ENCODE measurements at regions not wholly inside any gene's neighbourhood (a gene's known extent, or its start where the extent isn't known, plus 50 kb on each side); places are given as distances from the start of the nearest gene placed in this dataset.
"Not testable (repeated sequence)": the region's sequence is repeated elsewhere in the genome, so short reads cannot be mapped to it uniquely, and the experiment has no call there.

DNA sequence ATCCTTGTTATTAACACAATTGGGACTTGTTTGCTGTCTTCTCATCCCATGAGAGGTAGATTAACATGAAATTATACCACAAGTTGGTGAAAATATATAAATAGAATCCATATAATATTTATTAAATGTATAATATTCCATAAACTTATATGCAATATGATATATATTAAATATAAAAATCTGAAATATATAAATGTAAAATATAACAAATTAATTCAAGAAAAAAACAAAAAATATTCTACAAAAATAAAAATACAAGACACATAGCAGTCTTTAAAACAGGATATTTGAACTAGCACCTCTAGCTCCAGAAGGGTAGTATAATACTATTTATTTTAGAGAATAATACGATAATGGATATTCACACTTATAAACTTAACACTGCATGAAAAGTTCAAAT, 603.3 kb upstream of the FLRT2 start:
- in situ Hi-C loops (cut with HindIII; ENCODE audit: low pct_unique_long_range_greater_than_20kb, low sequenced_read_pairs): no loop called here
- DNase-seq (ENCODE audit: low read depth in 1 of 2, low spot score in 1 of 2): no peak
- no peak for TF ChIP-seq JUND (IDR thresholded peaks at IDR 0.05; ENCODE audit: low read depth)

DNA sequence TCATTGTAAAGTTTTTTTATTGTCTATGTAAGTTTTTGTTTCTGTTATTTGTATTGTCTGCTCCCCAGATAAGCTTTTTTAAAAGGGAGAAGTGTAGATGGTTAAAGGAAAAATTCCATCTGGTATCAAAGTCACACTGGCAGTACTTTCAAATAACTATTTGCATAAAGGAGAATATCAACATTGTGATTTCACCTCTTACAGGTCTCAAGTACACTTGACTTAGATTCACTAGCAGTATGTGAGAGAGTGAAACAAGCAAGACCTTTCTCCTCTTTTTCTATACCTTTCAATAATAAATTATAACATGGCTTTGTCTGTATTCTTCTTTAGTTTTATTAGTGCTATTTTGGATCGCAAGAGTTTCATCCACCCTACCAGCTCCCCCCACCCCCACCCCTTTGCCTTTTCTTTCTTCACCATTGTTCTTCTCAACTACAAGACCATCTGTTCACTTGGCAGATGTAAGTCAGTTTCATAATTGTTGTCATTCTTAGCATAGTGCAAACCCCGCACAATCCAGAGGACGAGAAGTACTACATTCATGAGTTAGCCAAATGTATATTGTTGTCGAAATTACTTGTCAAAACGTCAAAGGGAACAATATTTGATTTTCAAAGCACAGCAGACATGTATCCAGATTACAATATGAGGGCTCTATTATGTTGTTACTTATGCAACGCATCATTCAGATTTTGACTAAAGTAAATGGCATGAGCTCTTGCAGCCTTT, 602.7 kb upstream of the FLRT2 start:
- TF ChIP-seq JUND (IDR thresholded peaks at IDR 0.05; ENCODE audit: low read depth): no peak
- in situ Hi-C loops (cut with HindIII; ENCODE audit: low pct_unique_long_range_greater_than_20kb, low sequenced_read_pairs): no loop called here
- no peak for DNase-seq (ENCODE audit: low read depth in 1 of 2, low spot score in 1 of 2)

DNA sequence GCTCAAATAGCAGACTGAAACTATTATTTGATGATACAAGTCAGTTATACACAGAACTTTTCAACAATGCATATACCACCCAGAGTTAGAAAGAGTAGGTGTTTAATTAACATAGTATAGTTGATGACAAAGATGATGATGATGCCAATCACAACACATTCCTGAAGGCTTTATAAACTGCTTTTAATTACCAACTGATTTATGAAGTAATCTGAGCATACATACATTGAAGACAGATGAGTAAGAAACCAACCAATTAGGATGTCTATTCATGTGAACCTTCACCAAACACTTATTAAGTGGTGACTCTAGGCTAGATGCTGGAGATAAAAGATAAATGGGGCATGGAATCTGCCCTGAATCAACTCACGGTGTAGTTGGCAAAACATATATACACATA, 600.9 kb upstream of the FLRT2 start:
- in situ Hi-C loops (cut with HindIII; ENCODE audit: low pct_unique_long_range_greater_than_20kb, low sequenced_read_pairs): no loop called here
- DNase-seq (ENCODE audit: low read depth in 1 of 2, low spot score in 1 of 2): no peak
- no peak for TF ChIP-seq JUND (IDR thresholded peaks at IDR 0.05; ENCODE audit: low read depth)

DNA sequence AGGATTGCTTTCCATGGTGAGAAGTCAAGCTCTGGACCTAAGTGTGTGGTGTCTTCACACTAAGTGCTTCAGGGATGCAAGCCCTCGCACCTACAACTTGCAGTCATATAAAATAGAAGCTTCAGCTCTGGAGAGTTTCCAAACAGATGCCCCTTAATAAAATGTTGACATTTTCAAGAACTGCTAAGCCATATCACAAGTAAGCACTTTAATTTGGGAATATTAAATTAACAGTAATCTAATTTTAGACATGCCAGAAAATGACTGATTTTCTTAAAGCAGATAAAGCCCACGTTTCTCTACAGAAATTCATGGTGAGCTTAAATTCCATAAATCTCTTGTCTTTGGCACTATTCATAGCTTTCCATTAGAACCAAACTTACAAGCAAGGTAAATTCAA, 600.1 kb upstream of the FLRT2 start:
- no peak for TF ChIP-seq JUND (IDR thresholded peaks at IDR 0.05; ENCODE audit: low read depth)
- no peak for DNase-seq (ENCODE audit: low read depth in 1 of 2, low spot score in 1 of 2)
- in situ Hi-C loops (cut with HindIII; ENCODE audit: low pct_unique_long_range_greater_than_20kb, low sequenced_read_pairs): no loop called here

DNA sequence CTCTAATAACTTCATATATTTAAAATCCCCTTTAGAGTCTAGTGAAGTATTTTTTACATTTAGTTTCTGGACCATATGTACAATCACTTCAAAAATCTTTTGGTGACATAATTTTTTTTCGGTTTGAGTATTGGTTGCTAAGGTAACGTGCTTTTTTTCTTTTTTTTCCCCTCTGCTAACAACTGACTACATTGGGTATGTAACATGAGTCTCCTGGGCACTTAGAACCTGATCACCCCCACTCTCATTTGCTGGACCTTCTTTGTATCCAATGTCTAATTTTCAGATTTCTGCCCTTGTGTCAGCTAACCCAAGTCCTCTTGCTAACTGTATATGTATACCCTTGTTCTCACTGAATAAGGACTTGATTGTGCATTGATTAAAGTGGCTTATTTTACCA, 592.9 kb upstream of the FLRT2 start:
- no peak for TF ChIP-seq JUND (IDR thresholded peaks at IDR 0.05; ENCODE audit: low read depth)
- in situ Hi-C loops (cut with HindIII; ENCODE audit: low pct_unique_long_range_greater_than_20kb, low sequenced_read_pairs): no loop called here
- DNase-seq (ENCODE audit: low read depth in 1 of 2, low spot score in 1 of 2): no peak

DNA sequence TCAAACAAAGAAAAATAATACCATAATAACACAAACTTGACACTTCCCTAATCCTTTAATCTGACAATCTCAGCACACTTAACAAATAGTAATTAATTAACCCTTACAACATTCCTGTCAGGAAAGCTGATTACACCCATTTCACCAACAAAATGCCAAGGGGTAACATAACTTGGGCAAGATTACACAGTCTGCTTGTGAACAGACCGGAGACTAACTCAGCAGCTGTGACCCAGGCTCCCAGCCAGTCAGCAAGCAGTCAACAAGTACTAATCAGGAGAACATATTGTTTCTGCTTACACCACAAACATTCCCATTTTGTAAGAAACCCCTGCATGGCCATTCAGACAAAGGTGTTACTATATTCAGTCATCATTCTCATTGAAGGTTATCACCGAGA, 592.5 kb upstream of the FLRT2 start:
- in situ Hi-C loops (cut with HindIII; ENCODE audit: low pct_unique_long_range_greater_than_20kb, low sequenced_read_pairs): no loop called here
- no peak for DNase-seq (ENCODE audit: low read depth in 1 of 2, low spot score in 1 of 2)
- TF ChIP-seq JUND (IDR thresholded peaks at IDR 0.05; ENCODE audit: low read depth): no peak

DNA sequence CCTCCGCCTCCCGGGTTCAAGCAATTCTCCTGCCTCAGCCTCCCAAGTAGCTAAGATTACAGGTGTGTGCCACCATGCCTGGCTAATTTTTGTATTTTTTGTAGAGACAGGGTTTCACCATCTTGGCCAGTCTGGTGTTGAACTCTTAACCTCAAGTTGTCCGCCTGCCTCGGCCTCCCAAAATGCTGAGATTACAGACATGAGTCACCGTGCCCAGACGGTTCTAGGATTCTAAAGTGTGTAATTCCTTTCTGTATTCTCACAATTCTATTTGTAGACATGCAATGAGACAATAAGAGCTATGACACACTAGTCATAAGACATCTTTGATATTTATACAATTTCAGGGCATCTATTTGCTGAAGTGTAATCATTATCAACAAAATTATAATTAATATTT, 585.0 kb upstream of the FLRT2 start:
- in situ Hi-C loops (cut with HindIII; ENCODE audit: low pct_unique_long_range_greater_than_20kb, low sequenced_read_pairs); DNase-seq (ENCODE audit: low read depth in 1 of 2, low spot score in 1 of 2): not testable (repeated sequence)

DNA sequence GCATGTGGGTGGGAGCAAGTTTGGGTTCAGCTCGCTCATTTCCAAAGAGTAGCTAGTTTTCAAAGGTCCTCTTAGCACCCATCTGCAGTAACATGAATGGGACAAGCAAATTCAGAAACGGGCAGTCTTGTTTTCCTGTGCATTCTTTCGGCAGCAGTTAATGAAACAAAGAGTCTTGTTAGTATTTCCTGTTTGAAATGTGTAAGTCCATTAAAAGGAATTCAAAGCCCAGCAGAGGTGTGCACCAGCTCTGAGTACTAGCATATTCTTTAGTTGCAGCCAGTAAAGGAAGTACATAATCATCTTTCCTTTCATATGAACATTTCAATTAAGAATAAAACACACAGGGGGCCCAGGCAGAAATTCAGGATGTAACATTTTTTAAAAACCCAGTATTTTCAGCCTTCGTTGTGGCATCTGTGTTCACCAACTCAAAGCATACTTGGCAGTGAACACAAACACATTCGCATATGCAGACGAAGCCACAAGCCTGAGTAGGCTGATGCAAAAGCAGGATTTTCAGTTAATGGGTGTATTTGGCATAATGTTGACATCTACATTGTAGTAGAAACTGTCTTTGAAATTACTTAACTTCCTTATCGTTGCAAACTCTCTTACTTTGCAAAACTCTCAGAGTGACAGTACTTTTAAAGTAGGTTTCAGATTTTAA, 570.0 kb upstream of the FLRT2 start:
- TF ChIP-seq JUND (IDR thresholded peaks at IDR 0.05; ENCODE audit: low read depth): no peak
- in situ Hi-C loops (cut with HindIII; ENCODE audit: low pct_unique_long_range_greater_than_20kb, low sequenced_read_pairs): no loop called here
- DNase-seq (ENCODE audit: low read depth in 1 of 2, low spot score in 1 of 2): no peak

DNA sequence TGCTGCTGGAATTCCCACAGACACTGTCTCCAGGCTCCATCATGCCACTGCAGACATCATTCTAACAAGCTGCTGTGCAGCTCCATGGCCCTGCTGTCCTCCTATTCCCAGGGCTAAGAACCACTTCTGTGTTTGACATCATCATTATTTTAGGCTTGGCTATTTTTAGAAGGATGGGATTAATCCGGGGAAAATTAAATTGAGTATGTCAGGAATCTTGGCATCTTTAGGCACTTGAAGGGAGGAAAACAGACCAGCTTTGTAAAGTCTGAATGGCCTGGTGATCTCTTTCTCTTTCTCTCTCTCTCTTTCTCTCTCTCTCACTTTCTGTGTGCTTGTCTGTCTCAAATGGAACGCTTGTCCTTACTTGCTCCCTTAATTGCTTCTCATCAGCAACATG, 568.3 kb upstream of the FLRT2 start:
- no peak for TF ChIP-seq JUND (IDR thresholded peaks at IDR 0.05; ENCODE audit: low read depth)
- no peak for DNase-seq (ENCODE audit: low read depth in 1 of 2, low spot score in 1 of 2)
- in situ Hi-C loops (cut with HindIII; ENCODE audit: low pct_unique_long_range_greater_than_20kb, low sequenced_read_pairs): no loop called here

DNA sequence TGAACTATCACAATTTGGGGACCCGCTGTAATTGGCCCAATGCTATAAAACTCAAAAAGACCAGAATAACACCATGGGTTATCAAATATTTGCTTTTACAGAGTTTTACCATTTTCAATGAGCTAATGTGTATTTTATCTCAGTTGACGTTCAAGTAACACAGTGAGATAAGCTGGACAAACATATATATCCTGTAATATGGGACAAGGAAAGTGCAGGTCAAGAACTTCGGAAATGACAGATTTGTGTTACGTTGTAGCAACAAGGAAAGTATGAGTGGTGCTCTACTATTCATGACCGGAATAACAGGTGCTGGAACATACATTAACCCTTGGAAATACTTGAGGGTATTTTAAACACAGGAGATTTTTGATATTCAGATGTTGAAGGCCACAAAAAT, 566.4 kb upstream of the FLRT2 start:
- TF ChIP-seq JUND (IDR thresholded peaks at IDR 0.05; ENCODE audit: low read depth): no peak
- no peak for DNase-seq (ENCODE audit: low read depth in 1 of 2, low spot score in 1 of 2)
- in situ Hi-C loops (cut with HindIII; ENCODE audit: low pct_unique_long_range_greater_than_20kb, low sequenced_read_pairs): no loop called here

DNA sequence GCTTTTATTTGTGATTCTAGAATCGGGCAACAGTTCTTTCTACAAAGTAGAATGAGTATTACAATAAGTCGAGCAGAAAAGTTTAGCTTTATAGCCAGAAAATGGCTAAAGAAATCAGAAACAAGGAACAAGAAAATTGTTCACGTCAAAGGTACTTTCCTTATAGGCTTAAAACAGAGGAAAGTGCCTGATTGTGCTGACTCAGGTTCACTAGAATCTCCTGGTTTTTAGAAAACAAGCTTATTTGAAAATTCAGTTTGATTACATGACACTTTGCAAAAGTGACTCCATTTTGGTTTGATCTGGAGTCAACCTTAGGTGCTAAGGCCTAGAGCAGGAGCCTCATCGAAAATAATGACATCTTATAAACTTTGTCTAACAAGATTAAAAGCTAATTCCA, 564.7 kb upstream of the FLRT2 start:
- no peak for DNase-seq (ENCODE audit: low read depth in 1 of 2, low spot score in 1 of 2)
- in situ Hi-C loops (cut with HindIII; ENCODE audit: low pct_unique_long_range_greater_than_20kb, low sequenced_read_pairs): no loop called here
- no peak for TF ChIP-seq JUND (IDR thresholded peaks at IDR 0.05; ENCODE audit: low read depth)

DNA sequence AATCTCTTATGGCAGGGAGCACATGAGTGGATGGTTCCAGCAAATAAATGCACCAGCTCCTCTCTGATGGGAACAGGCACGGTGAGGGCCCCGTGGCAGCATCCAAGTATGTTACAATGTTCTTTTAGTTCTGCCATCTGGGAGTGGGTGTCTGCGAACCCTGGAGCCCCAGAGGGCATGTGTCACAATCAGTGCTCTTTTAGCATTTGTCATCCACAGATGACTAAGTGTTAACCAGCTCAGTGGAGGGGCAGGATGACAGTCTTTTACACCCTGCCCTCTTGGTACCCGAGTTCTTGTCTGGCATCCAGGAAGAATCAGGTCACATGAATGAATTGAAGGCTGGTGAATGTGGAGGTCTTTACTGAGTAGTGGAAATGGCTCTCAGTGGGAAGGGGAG, 560.4 kb upstream of the FLRT2 start:
- TF ChIP-seq JUND (IDR thresholded peaks at IDR 0.05; ENCODE audit: low read depth): no peak
- in situ Hi-C loops (cut with HindIII; ENCODE audit: low pct_unique_long_range_greater_than_20kb, low sequenced_read_pairs): no loop called here
- no peak for DNase-seq (ENCODE audit: low read depth in 1 of 2, low spot score in 1 of 2)

DNA sequence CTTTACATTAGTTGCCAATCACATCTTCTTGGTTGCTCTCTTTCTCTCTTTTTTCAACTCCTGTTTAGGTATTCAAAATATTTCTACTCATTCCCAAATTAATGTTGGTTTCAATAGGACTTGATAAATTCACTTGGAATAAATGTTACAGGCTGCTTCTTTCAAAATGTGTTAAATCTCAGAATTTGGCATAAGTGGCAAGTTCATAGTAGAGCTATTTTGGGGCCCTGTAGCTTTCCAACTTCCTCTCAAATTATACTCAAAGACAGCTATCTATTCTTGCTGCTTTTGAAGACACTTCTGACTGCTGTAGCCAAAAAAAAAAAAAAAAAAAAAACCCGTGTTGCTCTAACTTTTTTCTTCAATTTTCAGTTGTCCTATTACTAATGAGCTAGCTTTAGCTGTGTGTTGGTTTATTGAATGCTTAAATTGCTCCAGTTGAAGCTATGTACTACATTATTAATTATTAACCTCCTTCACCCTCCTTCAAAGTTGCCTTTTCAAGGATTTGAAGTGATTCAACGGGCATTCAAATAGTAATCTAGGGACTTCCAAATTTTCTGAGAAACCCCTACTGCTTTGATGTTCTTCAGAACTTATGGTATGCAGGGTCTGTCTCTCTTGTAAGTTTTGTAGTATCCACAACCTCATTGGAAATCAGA, 554.6 kb upstream of the FLRT2 start:
- in situ Hi-C loops (cut with HindIII; ENCODE audit: low pct_unique_long_range_greater_than_20kb, low sequenced_read_pairs): no loop called here
- TF ChIP-seq JUND (IDR thresholded peaks at IDR 0.05; ENCODE audit: low read depth): no peak
- no peak for DNase-seq (ENCODE audit: low read depth in 1 of 2, low spot score in 1 of 2)

All from T47D (cell line).